Occipital lobe (tissue), 1 donor: ENCODE measurements at regions not wholly inside any gene's neighbourhood (a gene's known extent, or its start where the extent isn't known, plus 50 kb on each side); places are given as distances from the start of the nearest gene placed in this dataset.

Source experiments
- DNase-seq: peaks from one replicate; lab custom pipeline; 2025; lab: John Stamatoyannopoulos, UW

GRCh38 chr16:14362774-14363371, 267.2 kb downstream of the PARN start:
- peak; percentile 4 for DNase-seq

- DNase-seq = no peak
Observed at GRCh38 chr16:14360326-14361037, 269.6 kb downstream of the PARN start.

GRCh38 chr16:14358697-14359305, 271.3 kb downstream of the PARN start:
- DNase-seq = no peak

- no peak for DNase-seq
Observed at GRCh38 chr16:14357328-14357727, 272.7 kb downstream of the PARN start.

- no peak for DNase-seq
Observed at GRCh38 chr16:14356064-14356463, 274.0 kb downstream of the PARN start.

- DNase-seq = no peak
Observed at GRCh38 chr16:14354561-14355351, 275.3 kb downstream of the PARN start.

GRCh38 chr16:14353340-14353739, 276.7 kb downstream of the PARN start:
- DNase-seq = no peak

GRCh38 chr16:14351647-14352046, 278.4 kb downstream of the PARN start:
- DNase-seq = no peak

- DNase-seq = no peak
Observed at GRCh38 chr16:14350626-14351025, 279.4 kb downstream of the PARN start.

- no peak for DNase-seq
Observed at GRCh38 chr16:14350081-14350480, 279.0 kb downstream of the MRTFB start.

- DNase-seq = no peak
Observed at GRCh38 chr16:14347706-14348105, 276.6 kb downstream of the MRTFB start.

- no peak for DNase-seq
Observed at GRCh38 chr16:14346278-14347142, 275.4 kb downstream of the MRTFB start.

- no peak for DNase-seq
Observed at GRCh38 chr16:14345512-14346115, 274.5 kb downstream of the MRTFB start.

GRCh38 chr16:14344945-14345344, 273.8 kb downstream of the MRTFB start:
- DNase-seq = no peak

- DNase-seq = no peak
Observed at GRCh38 chr16:14344292-14344691, 273.2 kb downstream of the MRTFB start.

GRCh38 chr16:14341324-14342225, 270.5 kb downstream of the MRTFB start:
- DNase-seq = no peak

GRCh38 chr16:14339694-14340093, 268.6 kb downstream of the MRTFB start:
- no peak for DNase-seq

GRCh38 chr16:14338969-14339368, 267.9 kb downstream of the MRTFB start:
- no peak for DNase-seq

GRCh38 chr16:14338236-14338635, 267.1 kb downstream of the MRTFB start:
- no peak for DNase-seq
